HUDEP-2 (cell line): ENCODE measurements at regions not wholly inside any gene's neighbourhood (a gene's known extent, or its start where the extent isn't known, plus 50 kb on each side); places are given as distances from the start of the nearest gene placed in this dataset.
"Not testable (repeated sequence)": the region's sequence is repeated elsewhere in the genome, so short reads cannot be mapped to it uniquely, and the experiment has no call there.

Experiments
- DNase-seq, 76 experiments: peaks; one replicate each; lab custom pipeline; 2025; ENCODE audit not compliant: unreplicated experiment in 76 of 76; lab: John Stamatoyannopoulos, UW

GRCh38 chr7:12826079-12826478 lies 138.6 kb downstream of the ARL4A start:
- DNase-seq = no peak

- no peak for DNase-seq
These were observed 139.9 kb downstream of the ARL4A start for GRCh38 chr7:12827219-12827821.

GRCh38 chr7:12827920-12828319 lies 140.5 kb downstream of the ARL4A start:
- DNase-seq = peak in 1 of 76 experiments; percentile 0

- no peak for DNase-seq
These were observed 143.6 kb downstream of the ARL4A start for GRCh38 chr7:12831024-12831423.

GRCh38 chr7:12833829-12834228 lies 146.4 kb downstream of the ARL4A start:
- DNase-seq = no peak

- no peak for DNase-seq
These were observed 147.3 kb downstream of the ARL4A start for GRCh38 chr7:12834782-12835181.

GRCh38 chr7:12839508-12840153 lies 152.2 kb downstream of the ARL4A start:
- no peak for DNase-seq

GRCh38 chr7:12844732-12845131 lies 157.3 kb downstream of the ARL4A start:
- DNase-seq = not testable (repeated sequence)

- no peak for DNase-seq
These were observed 159.6 kb downstream of the ARL4A start for GRCh38 chr7:12847001-12847400.

- no peak for DNase-seq
These were observed 163.7 kb downstream of the ARL4A start for GRCh38 chr7:12851142-12851541.

- no peak for DNase-seq
These were observed 164.4 kb downstream of the ARL4A start for GRCh38 chr7:12851841-12852240.

GRCh38 chr7:12855036-12855435 lies 167.6 kb downstream of the ARL4A start:
- DNase-seq = no peak

- no peak for DNase-seq
These were observed 172.3 kb downstream of the ARL4A start for GRCh38 chr7:12859761-12860160.

GRCh38 chr7:12861070-12861469 lies 173.6 kb downstream of the ARL4A start:
- no peak for DNase-seq

GRCh38 chr7:12862146-12862545 lies 174.7 kb downstream of the ARL4A start:
- DNase-seq = no peak

GRCh38 chr7:12864470-12865046 lies 177.1 kb downstream of the ARL4A start:
- DNase-seq = no peak

GRCh38 chr7:12865593-12865992 lies 178.2 kb downstream of the ARL4A start:
- no peak for DNase-seq

- DNase-seq = no peak
These were observed 178.8 kb downstream of the ARL4A start for GRCh38 chr7:12866207-12866606.

- DNase-seq = no peak
These were observed 180.6 kb downstream of the ARL4A start for GRCh38 chr7:12868027-12868426.

GRCh38 chr7:12870219-12870618 lies 182.8 kb downstream of the ARL4A start:
- DNase-seq = no peak

- no peak for DNase-seq
These were observed 185.1 kb downstream of the ARL4A start for GRCh38 chr7:12872487-12872886.

GRCh38 chr7:12873571-12873970 lies 186.1 kb downstream of the ARL4A start:
- no peak for DNase-seq
